ENCODE measurements at regions not wholly inside any gene's neighbourhood (a gene's known extent, or its start where the extent isn't known, plus 50 kb on each side); places are given as distances from the start of the nearest gene placed in this dataset.
A peak's percentile ranks its signal among the peaks of the same experiment; 100 is the strongest.

DNA sequence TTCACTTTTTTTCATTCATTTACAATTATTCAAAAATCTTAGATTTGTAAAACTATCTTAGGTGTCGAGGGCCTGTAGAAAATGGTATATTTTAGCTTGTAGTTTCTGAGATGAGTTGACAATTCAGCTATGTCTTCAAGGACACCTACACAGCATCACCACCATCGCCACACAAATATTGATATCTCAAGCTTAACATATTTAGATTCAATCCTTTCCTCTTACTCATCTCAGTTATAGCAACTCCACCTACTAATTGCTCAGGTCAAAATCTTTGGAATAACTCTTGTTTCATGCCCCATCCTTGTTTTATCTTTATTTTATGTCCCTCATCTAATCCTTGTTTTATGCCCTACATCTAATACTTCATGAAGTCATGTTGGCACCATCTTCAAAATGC is 276.8 kb downstream of the CDH11 start:
- no peak overlapping the region for H3K4me3 ChIP-seq (ENCODE audit: low read depth, low read length)
- no peak for FAIRE-seq
- no peaks in the 10 kb centered on the region for H3K27me3 ChIP-seq (ENCODE audit: control insufficient read depth, insufficient read depth, low read length)
- TF ChIP-seq, protein P1, sequence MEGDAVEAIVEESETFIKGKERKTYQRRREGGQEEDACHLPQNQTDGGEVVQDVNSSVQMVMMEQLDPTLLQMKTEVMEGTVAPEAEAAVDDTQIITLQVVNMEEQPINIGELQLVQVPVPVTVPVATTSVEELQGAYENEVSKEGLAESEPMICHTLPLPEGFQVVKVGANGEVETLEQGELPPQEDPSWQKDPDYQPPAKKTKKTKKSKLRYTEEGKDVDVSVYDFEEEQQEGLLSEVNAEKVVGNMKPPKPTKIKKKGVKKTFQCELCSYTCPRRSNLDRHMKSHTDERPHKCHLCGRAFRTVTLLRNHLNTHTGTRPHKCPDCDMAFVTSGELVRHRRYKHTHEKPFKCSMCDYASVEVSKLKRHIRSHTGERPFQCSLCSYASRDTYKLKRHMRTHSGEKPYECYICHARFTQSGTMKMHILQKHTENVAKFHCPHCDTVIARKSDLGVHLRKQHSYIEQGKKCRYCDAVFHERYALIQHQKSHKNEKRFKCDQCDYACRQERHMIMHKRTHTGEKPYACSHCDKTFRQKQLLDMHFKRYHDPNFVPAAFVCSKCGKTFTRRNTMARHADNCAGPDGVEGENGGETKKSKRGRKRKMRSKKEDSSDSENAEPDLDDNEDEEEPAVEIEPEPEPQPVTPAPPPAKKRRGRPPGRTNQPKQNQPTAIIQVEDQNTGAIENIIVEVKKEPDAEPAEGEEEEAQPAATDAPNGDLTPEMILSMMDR (IDR thresholded peaks at IDR 0.05; ENCODE audit: insufficient read depth, low read length, severe bottlenecking): no peak
- no peak for DNase-seq (ENCODE audit: low read depth)
- H3K36me3 ChIP-seq (ENCODE audit: control insufficient read depth, insufficient read depth, low read length): no peaks in the 10 kb centered on the region

DNA sequence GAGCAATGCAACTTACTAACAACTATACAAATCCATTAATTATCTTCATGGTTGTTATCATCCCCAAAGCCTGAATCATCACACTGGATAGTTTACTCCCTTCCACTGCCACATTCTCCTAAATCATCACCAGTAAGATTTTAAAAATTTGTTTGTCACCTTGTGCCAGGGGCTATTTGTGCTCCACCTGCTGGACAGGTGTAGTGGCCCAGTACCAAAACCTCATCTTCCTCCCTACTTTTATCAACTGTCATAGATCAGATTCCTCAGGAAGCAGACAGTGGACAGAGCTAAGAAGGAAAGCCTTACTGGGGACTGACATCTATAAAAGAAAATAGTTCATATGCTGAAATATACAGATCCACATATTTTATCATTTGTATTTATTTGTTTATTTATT is 280.4 kb downstream of the CDH11 start:
- Histone ChIP-seq H3K4me3 (ENCODE audit: low read depth, low read length) (no peak overlapping the region), H3K27me3 (ENCODE audit: control insufficient read depth, insufficient read depth, low read length) (no peaks in the 10 kb centered on the region), H3K36me3 (ENCODE audit: control insufficient read depth, insufficient read depth, low read length) (no peaks in the 10 kb centered on the region)
- DNase-seq (ENCODE audit: low read depth) (no peak), FAIRE-seq (no peak)
- TF ChIP-seq, protein P1 (IDR thresholded peaks at IDR 0.05; ENCODE audit: insufficient read depth, low read length, severe bottlenecking): peak; percentile 8

DNA sequence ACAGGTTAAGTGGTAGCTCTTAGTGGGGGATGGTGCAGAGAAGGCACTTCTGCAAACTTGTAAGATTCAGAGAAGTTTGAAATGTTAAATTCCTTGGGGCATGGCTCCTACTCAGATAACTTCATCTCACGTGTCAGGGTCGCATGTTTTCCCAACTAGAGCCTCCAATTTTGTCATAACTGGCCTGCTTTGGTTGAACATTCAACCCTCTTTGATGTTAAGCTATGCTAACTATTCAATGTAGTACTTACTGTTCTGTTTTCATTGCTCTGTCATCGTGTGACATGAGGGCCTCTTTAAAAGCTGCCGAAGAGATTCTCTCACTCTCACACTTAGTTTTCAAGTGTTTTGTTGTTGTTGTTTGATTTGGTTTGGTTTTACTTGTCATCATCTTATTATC is 280.8 kb downstream of the CDH11 start:
- Histone ChIP-seq H3K27me3 (ENCODE audit: control insufficient read depth, insufficient read depth, low read length) (no peaks in the 10 kb centered on the region), H3K36me3 (ENCODE audit: control insufficient read depth, insufficient read depth, low read length) (no peaks in the 10 kb centered on the region), H3K4me3 (ENCODE audit: low read depth, low read length) (no peak overlapping the region)
- no peak for DNase-seq (ENCODE audit: low read depth)
- TF ChIP-seq, protein P1 (IDR thresholded peaks at IDR 0.05; ENCODE audit: insufficient read depth, low read length, severe bottlenecking): no peak
- FAIRE-seq: no peak

DNA sequence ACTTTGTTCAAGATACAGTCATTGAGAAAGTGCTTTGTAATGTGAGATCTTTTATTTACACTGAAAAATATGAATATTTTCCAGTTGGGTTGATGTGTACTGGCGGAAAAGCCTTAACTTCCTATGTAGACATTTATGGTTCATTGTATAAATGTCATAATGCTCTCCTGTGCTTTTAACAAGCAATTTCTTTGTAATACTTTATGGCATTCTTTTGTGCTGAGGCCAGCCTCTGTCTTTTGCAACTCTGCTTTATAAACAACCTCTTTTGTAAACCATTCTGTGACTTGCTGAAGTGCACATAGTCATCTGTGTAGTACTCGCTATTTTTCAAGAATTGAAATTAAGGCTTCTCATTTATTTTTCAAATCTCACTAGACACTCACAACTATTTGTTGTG is 291.2 kb downstream of the CDH11 start:
- DNase-seq (ENCODE audit: low read depth) (peak; percentile 13), FAIRE-seq (no peak)
- no peak overlapping the region for H3K4me3 ChIP-seq (ENCODE audit: low read depth, low read length)
- H3K27me3 ChIP-seq (ENCODE audit: control insufficient read depth, insufficient read depth, low read length): no peaks in the 10 kb centered on the region
- TF ChIP-seq, protein P1 (IDR thresholded peaks at IDR 0.05; ENCODE audit: insufficient read depth, low read length, severe bottlenecking): no peak
- no peaks in the 10 kb centered on the region for H3K36me3 ChIP-seq (ENCODE audit: control insufficient read depth, insufficient read depth, low read length)

DNA sequence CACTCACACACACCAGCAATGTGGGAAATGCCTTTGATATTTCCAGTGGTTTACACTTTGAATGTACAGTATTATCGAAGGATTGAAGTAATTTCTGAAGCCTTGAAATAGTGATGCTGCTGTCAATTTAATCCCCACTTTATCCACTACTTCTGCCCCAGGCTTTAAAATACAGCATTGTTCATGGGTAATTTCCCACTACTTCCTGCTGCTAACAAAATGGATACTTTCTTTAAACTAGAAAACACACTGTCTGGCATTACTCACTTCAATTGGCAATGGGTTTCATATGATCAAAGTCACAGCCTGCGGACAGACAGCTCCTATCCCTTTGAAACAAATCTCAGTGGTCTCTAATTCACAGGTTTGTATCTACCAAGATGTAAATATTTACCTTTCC is 292.2 kb downstream of the CDH11 start:
- DNase-seq (ENCODE audit: low read depth): peak; percentile 2
- FAIRE-seq: no peak
- Histone ChIP-seq H3K27me3 (ENCODE audit: control insufficient read depth, insufficient read depth, low read length) (no peaks in the 10 kb centered on the region), H3K36me3 (ENCODE audit: control insufficient read depth, insufficient read depth, low read length) (no peaks in the 10 kb centered on the region), H3K4me3 (ENCODE audit: low read depth, low read length) (no peak overlapping the region)
- TF ChIP-seq, protein P1 (IDR thresholded peaks at IDR 0.05; ENCODE audit: insufficient read depth, low read length, severe bottlenecking): no peak

DNA sequence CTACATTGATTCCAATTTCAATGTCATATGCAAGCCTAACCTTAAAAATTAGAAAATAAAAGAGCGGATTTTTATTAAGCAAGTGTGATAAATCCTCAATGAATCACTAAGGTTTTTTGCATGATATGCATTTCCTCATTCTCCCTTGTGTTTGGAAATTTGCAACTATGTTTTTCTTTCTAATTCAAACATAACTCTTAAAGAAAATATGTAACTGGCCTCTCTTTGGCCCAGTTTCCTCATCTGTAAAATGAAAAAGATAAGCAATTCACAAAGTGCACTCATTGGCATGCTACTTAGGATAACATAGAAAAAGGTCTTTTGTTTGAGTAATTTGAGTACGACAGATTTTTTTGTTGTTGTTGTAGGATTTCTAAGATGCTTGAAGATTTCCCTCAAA is 295.5 kb downstream of the CDH11 start:
- TF ChIP-seq, protein P1 (IDR thresholded peaks at IDR 0.05; ENCODE audit: insufficient read depth, low read length, severe bottlenecking): no peak
- Histone ChIP-seq H3K4me3 (ENCODE audit: low read depth, low read length) (no peak overlapping the region), H3K27me3 (ENCODE audit: control insufficient read depth, insufficient read depth, low read length) (no peaks in the 10 kb centered on the region), H3K36me3 (ENCODE audit: control insufficient read depth, insufficient read depth, low read length) (no peaks in the 10 kb centered on the region)
- FAIRE-seq (no peak), DNase-seq (ENCODE audit: low read depth) (peak; percentile 12)

Measured in bronchial epithelial cell (primary cell).